ENCODE measurements at regions not wholly inside any gene's neighbourhood (a gene's known extent, or its start where the extent isn't known, plus 50 kb on each side); places are given as distances from the start of the nearest gene placed in this dataset.

DNA sequence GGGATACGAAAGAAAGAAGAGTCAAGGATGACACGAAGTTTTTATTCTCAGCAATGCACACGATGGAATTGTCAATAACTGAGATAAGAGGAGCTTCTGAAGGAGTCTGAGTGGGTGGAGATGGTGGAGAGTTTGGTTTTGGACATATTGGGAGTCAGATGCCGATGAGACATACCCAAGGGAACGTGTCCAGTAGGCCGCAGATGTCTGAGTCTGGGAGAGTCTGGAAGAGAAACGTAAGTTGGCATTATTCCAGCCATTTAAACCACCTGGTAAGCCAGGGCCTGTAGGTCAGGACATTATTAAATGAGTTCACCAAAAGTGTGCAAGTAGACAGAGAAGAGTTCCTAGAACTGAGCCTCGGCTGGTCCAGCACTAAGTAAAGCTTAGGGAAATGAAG, 478.3 kb upstream of the CDH5 start:
- H3K36me3 ChIP-seq (ENCODE audit: control insufficient read depth in 2 of 4, insufficient read depth in 4 of 4, low read length in 3 of 4), result no peaks in the 10 kb centered on the region
- H4K20me1 ChIP-seq (replicated peaks in 1 of 2; ENCODE audit: control insufficient read depth in 1 of 2, insufficient read depth in 2 of 2, low read length in 2 of 2), result no peaks in the 10 kb centered on the region
- DNase-seq (ENCODE audit: low read depth in 1 of 2, low spot score in 2 of 2), result no peak
- H3K23ac ChIP-seq (ENCODE audit: insufficient read length), result no peak overlapping the region
- no peak overlapping the region for H3K4ac ChIP-seq (replicated peaks; ENCODE audit: insufficient read length, low read depth, low read length)
- no peaks in the 10 kb centered on the region for H3K9me3 ChIP-seq (ENCODE audit: insufficient read depth in 2 of 2, low read depth in 1 of 2, low read length in 1 of 2)
- H2BK12ac ChIP-seq (ENCODE audit: low read depth, low read length), result no peak overlapping the region
- no peak overlapping the region for H4K8ac ChIP-seq (ENCODE audit: extremely low read depth, insufficient read depth, low read length)
- H2BK20ac ChIP-seq (ENCODE audit: low read length), result no peak overlapping the region
- no peak overlapping the region for H3K18ac ChIP-seq (ENCODE audit: extremely low read depth, low read length)
- H3K9ac ChIP-seq (replicated peaks in 1 of 4; ENCODE audit: extremely low read depth in 1 of 4, low read depth in 3 of 4, low read length in 3 of 4), result no peak overlapping the region
- no peaks in the 10 kb centered on the region for H3K79me2 ChIP-seq (ENCODE audit: control insufficient read depth in 1 of 2, insufficient read depth in 2 of 2, low read length in 2 of 2)
- H2AFZ ChIP-seq (ENCODE audit: low read length), result no peak overlapping the region
- no peak overlapping the region for H3K4me3 ChIP-seq (ENCODE audit: extremely low read depth in 1 of 4, insufficient read depth in 2 of 4, low read depth in 3 of 4, low read length in 4 of 4)
- FAIRE-seq, result no peak
- no peak overlapping the region for H2BK5ac ChIP-seq (ENCODE audit: low read depth, low read length)
- CTCF ChIA-PET (ENCODE audit: partially characterized antibody), result no interaction called here
- H3K4me1 ChIP-seq (replicated peaks in 1 of 4; ENCODE audit: control insufficient read depth in 3 of 4, insufficient read depth in 4 of 4, low read length in 3 of 4), result peaks cover 0 to 3% (median under 1%) of the 10 kb centered on the region in 4 experiments; a peak in 3 of 7 replicates
- no peak overlapping the region for H4K91ac ChIP-seq (replicated peaks; ENCODE audit: insufficient read length, low read length)
- no peaks in the 10 kb centered on the region for H3K79me1 ChIP-seq (ENCODE audit: low read depth, low read length)
- no peaks in the 10 kb centered on the region for H3K23me2 ChIP-seq (ENCODE audit: low read depth, low read length)
- H3K56ac ChIP-seq (replicated peaks; ENCODE audit: insufficient read length, low read depth, low read length), result no peak overlapping the region
- no peak overlapping the region for H3K27ac ChIP-seq (ENCODE audit: low read depth, low read length)
- no peak overlapping the region for H3K14ac ChIP-seq (ENCODE audit: insufficient read length)
- H2AK5ac ChIP-seq (ENCODE audit: low read depth, low read length), result no peak overlapping the region
- no peak overlapping the region for H4K5ac ChIP-seq (ENCODE audit: insufficient read length, low read depth, low read length)
- no peak overlapping the region for H2BK120ac ChIP-seq (replicated peaks; ENCODE audit: low read depth, low read length)
- no peak overlapping the region for H3K4me2 ChIP-seq (ENCODE audit: insufficient read depth in 1 of 2, low read depth in 2 of 2, low read length in 2 of 2)
- H2BK15ac ChIP-seq (ENCODE audit: low read length), result no peak overlapping the region
- H3K27me3 ChIP-seq (replicated peaks in 1 of 4; ENCODE audit: control insufficient read depth in 3 of 4, extremely low read depth in 1 of 4, insufficient read depth in 3 of 4, low read length in 3 of 4), result no peaks in the 10 kb centered on the region
- no peak for TF ChIP-seq RNF2 (IDR thresholded peaks at IDR 0.05; ENCODE audit: borderline replicate concordance, low read depth, low read length, missing control alignments, poor library complexity, severe bottlenecking)
- no peak for TF ChIP-seq RXRA (IDR thresholded peaks at IDR 0.05; ENCODE audit: insufficient read depth, low read depth, low read length)
- TF ChIP-seq CEBPB (IDR thresholded peaks at IDR 0.05; ENCODE audit: low read depth, low read length), result no peak
- no peak for TF ChIP-seq POLR2AphosphoS5 (IDR thresholded peaks at IDR 0.05; ENCODE audit: low read depth, low read length)
- no peak for TF ChIP-seq SP1 (IDR thresholded peaks at IDR 0.05; ENCODE audit: low read depth, low read length)
- WGBS, 2 experiments (ENCODE audit: extremely low coverage in 1 of 2, insufficient coverage in 1 of 2, insufficient read length in 1 of 2, insufficient replicate concordance in 2 of 2, low coverage in 1 of 2, low lambda C conversion rate in 2 of 2, missing lambda C conversion rate in 1 of 2), result 85% methylated on average over 8 of the region's 8 CpGs; no CpG with 5 or more reads in 1 of the 2 experiments
- POLR2A ChIA-PET (ENCODE audit: partially characterized antibody), result no interaction called here

Measured in H1 (cell line).